GM12875 (cell line): ENCODE measurements at regions not wholly inside any gene's neighbourhood (a gene's known extent, or its start where the extent isn't known, plus 50 kb on each side); places are given as distances from the start of the nearest gene placed in this dataset.

ENCODE experiments used
- H3K4me3 ChIP-seq: one replicate; pipeline ENCODE4 v1.5.1; 2011; ENCODE audit warnings: low read depth, low read length, control low read depth
- TF ChIP-seq, protein P1 (sequence below): IDR thresholded peaks from 2 replicates; pipeline ENCODE4 v1.5.1; 2011; ENCODE audit warnings: low read depth, mild to moderate bottlenecking, control low read depth, inconsistent platforms, low read length, moderate library complexity, borderline replicate concordance; ENCODE audit not compliant: insufficient read depth

- TF ChIP-seq, protein P1, sequence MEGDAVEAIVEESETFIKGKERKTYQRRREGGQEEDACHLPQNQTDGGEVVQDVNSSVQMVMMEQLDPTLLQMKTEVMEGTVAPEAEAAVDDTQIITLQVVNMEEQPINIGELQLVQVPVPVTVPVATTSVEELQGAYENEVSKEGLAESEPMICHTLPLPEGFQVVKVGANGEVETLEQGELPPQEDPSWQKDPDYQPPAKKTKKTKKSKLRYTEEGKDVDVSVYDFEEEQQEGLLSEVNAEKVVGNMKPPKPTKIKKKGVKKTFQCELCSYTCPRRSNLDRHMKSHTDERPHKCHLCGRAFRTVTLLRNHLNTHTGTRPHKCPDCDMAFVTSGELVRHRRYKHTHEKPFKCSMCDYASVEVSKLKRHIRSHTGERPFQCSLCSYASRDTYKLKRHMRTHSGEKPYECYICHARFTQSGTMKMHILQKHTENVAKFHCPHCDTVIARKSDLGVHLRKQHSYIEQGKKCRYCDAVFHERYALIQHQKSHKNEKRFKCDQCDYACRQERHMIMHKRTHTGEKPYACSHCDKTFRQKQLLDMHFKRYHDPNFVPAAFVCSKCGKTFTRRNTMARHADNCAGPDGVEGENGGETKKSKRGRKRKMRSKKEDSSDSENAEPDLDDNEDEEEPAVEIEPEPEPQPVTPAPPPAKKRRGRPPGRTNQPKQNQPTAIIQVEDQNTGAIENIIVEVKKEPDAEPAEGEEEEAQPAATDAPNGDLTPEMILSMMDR: no peak
- H3K4me3 ChIP-seq: no peak overlapping the region
Observed at GRCh38 chr17:77476498-77476897, 335.7 kb downstream of the SEC14L1 start.

- TF ChIP-seq, protein P1: no peak
- no peak overlapping the region for H3K4me3 ChIP-seq
Observed at GRCh38 chr17:77476931-77477805, 336.4 kb downstream of the SEC14L1 start.

DNA sequence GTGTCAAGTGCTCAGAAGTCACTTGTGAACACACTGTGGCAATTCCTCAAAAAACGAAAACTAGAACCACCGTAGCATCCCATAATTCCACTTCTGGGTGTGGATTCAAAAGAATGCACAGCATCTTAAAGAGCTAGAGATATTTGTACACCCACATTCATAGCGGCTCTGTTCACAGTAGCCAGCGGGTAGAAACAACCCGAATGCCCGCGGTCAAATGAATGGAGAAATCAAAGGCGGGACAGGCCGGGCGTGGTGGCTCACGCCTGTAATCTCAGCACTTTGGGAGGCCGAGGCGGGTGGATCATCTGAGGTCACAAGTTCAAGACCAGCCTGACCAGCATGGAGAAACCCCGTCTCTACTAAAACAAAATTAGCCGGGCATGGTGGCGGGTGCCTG, 337.5 kb downstream of the SEC14L1 start:
- TF ChIP-seq, protein P1: no peak
- H3K4me3 ChIP-seq: no peak overlapping the region

- TF ChIP-seq, protein P1: no peak
- H3K4me3 ChIP-seq: no peak overlapping the region
Observed at GRCh38 chr17:77478899-77479298, 338.1 kb downstream of the SEC14L1 start.

DNA sequence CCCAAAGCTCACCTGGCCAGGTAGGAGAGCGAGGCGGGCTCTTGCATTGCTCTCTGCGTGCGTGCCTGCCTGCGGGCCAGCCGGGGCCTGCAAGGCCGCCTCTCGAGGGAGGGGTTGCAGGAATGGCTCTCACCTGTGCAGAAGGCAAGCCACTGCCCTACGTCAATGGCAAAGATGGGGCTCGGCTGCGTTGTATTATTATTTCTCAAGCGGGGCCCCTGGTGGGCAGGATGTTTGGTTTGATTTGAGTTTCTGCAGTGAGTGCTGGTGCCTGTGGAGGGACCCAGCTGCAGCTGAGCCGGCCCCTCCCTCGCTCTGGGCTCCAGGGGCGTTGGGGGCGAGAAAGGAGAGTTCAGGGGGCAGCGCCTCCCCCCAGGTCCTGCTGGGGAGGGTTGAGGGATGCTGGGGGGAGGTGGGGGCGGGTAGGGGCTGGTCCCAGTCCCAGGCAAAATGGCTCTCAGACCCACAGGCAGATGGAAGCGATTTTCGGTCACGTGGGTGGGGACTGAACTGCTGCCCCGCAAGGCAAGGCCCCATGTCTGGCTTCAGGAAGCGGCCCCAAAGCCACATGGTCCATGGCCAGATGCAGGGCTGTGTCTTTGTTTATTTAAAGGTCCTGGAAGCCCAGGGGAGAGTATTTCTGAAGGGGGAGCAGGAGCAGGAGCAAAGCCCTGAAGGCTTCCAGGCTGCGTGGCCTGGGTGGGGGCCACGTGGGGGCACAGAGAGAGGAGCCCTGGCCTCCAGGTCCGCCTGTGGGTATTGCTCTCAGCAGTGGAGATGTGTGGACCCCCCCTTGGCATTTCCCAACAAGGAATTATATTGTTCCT, 338.8 kb downstream of the SEC14L1 start:
- TF ChIP-seq, protein P1: no peak
- H3K4me3 ChIP-seq: no peak overlapping the region

DNA sequence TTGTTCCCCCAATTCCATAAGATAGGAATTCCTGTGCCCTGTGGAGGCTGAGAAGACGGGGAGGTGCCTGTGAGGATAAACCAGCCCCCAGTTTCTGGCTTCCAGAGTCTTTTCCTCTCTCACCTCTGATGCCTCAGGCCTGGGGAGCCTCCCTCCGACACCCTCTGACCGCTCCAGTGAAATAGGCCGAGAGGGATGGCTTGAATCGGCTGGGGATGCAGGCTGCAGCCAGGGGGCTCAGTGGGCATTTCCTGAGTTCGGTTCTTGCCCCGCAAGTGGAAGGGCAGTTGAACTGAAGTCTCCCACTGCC, 339.4 kb downstream of the SEC14L1 start:
- no peak overlapping the region for H3K4me3 ChIP-seq
- TF ChIP-seq, protein P1: no peak
